NCI-H2081 (cell line): ENCODE measurements at regions not wholly inside any gene's neighbourhood (a gene's known extent, or its start where the extent isn't known, plus 50 kb on each side); places are given as distances from the start of the nearest gene placed in this dataset.

ENCODE experiments used
- DNase-seq, 2 experiments: peaks; one replicate each; lab custom pipeline; 2025; lab: John Stamatoyannopoulos, UW

DNA sequence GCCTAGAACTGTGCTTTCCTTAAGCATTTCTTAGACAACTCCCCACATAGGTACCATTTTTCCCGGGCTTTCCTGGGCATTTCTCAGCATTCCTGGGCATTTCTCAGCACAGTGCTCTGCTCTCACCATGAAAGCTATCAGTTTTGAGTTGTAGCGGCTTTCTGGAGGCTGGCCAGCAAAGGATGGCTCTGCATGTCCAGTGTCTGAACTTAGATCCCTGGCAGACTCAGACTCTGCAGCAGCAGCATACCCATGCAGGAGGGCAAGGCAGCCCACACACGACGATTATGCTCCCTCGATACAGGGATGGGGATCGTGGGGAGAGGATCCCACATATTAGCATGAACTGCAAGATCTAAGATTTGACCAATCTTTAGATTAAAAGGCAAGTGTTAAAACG lies 248.9 kb upstream of the MKI67 start:
- no peak for DNase-seq

DNA sequence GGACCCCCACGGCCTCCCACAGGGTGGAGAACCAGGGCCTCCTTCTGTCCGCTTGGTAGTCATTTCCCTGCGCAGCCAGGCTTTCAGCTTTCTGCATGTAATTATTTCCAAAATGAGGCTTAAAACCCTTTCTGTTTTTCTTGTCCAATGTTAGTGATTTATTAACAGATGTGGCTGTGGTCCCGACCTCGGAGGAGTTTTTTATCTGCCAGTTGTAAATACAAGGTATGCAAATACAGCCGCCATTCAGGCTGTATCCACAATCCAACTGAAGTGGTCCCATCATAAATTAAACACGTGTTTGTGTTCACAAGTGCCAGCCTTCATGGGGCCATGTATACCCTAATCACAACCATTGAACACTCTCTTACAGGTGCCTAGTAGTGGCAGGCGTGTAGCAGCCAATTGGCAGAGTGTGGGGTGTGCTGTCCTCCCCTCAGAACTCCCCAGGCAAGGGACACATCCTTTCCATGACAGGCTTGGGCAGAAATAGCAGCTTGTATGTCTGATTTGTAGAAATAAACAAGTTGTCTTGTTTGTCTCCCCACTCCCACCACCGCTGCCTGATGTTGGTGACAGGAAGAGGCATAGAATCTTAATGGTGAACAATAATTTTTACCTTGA lies 251.3 kb upstream of the MKI67 start:
- no peak for DNase-seq

GRCh38 chr10:128377988-128378387 lies 251.8 kb upstream of the MKI67 start:
- DNase-seq = no peak

- no peak for DNase-seq
These were observed 254.7 kb upstream of the MKI67 start for GRCh38 chr10:128380946-128381345.

DNA sequence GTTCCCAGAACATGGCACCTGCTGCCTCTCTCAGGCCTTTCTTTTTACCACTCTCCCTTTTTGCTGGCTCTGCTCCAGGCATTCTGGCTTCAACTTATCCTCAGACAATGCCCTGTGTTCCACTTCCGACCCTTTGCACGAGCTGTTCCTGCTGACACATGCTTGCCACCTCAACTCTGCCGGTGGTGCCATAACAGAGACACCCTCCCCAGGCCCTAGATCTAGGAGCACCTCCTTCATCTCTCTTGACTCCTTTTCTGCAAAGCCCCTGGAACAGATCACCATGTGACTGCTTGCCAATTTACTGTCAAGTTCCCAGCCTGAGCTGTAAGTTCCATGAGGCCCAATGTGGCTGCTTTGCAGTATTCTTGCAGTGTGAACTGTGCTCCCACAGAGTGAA lies 256.0 kb upstream of the MKI67 start:
- DNase-seq = no peak

DNA sequence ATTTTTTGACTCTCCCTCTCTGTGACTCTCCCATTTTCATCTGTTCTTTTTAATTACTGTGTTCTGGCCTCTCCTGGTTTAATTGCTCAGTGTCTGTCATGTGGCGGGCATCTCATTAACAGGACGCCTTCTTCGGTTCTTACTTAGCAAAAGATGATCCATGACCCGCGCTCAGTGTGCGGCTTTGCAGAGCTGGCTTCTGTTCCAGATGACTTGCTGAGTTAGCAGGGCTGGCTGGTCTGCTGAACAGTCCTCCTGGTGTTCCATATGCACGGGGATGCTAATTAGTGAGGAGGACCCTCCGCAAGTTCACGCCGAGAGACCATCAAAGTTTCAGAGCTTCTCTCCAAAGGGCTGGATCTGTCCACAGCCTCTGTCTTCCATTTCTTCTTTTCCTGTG lies 258.6 kb upstream of the MKI67 start:
- no peak for DNase-seq

- no peak for DNase-seq
These were observed 260.0 kb upstream of the MKI67 start for GRCh38 chr10:128386231-128386630.

DNA sequence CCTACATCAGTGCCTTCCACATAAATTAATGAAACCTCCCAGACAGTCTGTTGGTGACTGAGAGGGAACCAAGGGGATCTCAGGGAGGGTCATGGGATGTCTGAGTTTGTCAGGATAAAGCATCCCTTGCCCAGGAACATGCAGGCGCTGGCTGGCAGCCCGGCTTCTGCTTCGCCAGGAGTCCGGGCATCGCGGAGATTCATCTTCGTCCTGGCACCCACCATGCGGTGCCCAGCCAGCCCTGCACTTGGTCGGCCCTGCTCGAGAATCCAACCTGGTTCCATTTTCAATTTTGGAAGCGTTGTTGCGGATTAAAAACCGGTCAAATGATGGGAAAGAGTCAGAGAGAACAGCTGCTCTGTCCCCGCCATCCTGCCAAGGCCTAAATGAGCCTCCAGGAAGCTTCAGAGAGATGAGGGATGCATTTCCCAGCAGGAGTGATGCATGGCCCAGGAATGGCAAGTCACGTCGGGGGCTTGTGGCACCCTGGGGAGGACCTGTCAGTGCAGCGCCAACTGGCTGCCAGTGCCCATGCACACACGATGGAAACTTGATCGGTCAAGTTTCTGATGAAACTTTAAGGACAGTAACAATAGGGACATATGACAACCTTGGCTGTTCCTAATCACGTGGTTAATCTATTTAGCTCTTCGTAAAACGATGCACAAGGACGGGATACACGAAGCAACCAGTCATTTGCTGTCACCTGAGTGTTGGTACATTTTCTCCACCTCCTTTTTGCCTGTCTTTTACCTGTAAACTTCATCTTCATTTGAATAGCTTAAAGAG lies 260.8 kb upstream of the MKI67 start:
- no peak for DNase-seq

DNA sequence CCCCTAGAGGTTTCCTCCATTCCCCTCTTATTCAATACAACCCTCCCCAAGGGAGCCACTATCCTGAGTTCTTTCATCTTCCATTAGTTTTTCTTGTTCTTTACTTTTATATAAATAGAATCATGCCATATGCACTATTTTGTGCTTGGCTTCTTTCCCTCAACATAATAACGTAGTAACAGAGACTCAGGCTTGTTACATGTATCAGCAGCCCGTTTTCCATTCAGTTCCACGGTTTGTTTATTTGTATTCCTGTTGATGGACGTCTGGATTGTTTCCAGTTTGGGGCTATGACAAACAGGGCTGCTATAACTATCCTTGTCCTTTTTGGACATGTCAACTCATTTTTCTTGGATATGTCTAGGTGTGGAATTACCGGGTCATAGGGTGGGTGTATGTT lies 264.4 kb upstream of the MKI67 start:
- DNase-seq = no peak

- no peak for DNase-seq
These were observed 267.3 kb upstream of the MKI67 start for GRCh38 chr10:128393546-128393945.

- no peak for DNase-seq
These were observed 271.9 kb upstream of the MKI67 start for GRCh38 chr10:128398118-128398517.

DNA sequence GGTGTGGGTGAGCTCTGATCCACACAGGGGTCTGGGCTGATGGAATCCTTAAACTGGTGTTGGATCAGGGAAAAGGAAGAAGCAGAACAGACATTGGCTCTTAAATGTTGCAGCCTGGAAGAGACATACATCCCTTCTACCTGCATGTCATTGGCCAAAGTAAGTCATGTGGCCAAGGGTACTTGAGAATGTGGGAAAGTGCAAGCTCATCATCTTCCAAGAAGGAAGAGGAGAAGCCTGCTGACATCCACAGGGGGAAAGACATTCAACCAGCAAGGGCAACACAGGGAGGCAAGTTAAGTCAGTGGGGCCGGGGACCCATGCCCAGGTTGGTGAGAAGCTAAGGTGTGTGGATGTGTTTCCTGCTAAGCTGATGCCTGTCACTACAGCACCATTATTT lies 272.8 kb upstream of the MKI67 start:
- DNase-seq = no peak

DNA sequence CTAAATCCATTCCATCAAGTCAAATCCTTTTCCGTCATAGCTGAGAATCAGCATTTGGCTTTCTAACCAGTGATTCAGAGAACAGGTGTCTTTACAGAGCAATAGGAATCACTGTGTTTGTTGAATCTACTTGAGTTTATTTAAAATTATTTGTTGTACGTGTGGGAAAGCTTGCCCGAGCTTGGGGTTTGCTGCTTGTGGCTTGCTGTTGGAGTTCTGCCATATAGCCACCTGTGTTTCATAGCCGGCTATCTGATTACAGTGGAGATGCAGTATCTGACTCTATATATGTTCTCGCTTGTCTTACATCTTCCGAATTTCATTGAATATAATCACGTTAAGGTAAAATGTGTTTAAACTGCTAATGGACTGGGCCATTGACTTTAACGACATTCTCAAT lies 274.3 kb upstream of the MKI67 start:
- DNase-seq = no peak

- DNase-seq = no peak
These were observed 279.2 kb upstream of the MKI67 start for GRCh38 chr10:128405450-128405849.

DNA sequence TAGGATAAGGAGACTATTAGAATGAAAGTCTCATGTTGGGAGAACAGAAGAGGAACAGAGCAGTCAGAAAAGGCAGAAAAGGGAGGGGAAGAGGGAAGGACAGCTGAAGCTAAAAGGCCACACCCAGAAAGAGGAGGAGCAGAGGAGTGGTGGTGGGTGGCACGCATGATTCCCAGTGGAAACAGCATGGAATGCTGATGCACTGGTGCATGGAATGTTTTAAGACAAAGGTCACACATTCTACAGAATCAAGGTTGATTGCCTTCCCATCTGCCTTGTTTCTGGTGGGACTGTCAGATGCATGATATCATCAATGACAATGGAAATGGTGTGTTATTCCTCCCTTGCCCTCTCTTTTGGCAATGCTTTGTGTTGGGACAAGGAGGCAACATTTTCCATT lies 285.4 kb upstream of the MKI67 start:
- DNase-seq = no peak

- DNase-seq = no peak
These were observed 288.3 kb upstream of the MKI67 start for GRCh38 chr10:128414568-128414967.

GRCh38 chr10:128416231-128416630 lies 290.0 kb upstream of the MKI67 start:
- no peak for DNase-seq

DNA sequence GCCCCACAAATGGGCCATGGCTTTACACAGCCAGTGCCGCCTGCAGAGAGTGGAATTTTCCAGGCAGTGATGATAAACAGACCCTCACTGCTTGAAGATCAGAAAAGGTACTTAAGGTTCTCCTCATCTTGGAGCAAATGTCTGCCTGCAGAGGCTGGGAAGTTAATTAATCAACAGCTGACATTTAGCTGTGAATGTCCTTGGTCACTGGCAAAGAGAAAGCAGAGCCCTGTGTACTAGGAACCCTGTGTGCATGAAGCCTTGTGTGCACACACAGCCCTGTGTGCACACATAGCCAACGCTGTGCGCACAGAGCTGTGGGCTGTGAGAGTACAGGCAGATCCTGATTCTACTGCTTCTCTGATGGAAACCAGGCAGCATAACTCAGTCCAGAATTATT lies 291.6 kb upstream of the MKI67 start:
- DNase-seq = no peak

GRCh38 chr10:128418819-128419218 lies 292.6 kb upstream of the MKI67 start:
- DNase-seq = no peak

GRCh38 chr10:128419466-128420019 lies 293.3 kb upstream of the MKI67 start:
- DNase-seq = no peak

- no peak for DNase-seq
These were observed 294.4 kb upstream of the MKI67 start for GRCh38 chr10:128420623-128421022.

DNA sequence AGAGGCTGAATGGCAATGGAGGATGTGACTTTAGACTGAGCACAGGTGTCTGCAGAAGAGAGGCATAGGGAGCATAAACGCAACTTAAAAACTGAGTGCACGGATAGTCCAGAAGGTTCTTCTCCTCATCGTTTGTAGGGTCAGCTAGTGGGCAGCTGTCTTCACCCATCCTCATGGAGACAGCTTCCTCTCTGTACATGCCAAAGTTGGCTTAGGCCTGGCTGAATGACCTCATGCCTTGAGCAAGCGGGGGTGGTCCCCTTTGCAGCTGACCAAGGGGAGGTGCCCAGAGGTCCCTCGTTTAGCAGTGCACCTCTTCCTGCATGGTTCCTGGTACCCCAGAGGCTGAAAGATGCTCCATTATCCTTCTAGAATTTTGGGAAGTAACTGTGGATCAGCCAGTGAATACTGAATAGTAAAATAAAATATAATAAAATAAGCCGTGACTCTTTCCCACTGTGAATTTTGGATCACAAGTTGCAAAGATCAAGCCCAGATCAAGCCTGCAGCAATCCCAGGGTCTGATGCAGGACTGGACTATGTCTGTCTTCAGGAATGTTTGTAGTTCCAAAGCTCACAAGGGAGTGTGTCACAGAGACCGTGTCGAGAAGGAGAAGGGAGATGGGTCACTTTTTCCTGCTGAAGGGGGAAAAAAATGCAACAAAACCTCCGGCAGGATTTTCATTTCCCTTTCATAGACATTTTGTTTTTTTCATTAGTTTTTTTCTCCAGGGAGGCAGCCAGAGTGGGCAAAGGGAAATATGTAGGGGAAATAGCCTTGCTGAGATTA lies 295.3 kb upstream of the MKI67 start:
- DNase-seq = no peak

DNA sequence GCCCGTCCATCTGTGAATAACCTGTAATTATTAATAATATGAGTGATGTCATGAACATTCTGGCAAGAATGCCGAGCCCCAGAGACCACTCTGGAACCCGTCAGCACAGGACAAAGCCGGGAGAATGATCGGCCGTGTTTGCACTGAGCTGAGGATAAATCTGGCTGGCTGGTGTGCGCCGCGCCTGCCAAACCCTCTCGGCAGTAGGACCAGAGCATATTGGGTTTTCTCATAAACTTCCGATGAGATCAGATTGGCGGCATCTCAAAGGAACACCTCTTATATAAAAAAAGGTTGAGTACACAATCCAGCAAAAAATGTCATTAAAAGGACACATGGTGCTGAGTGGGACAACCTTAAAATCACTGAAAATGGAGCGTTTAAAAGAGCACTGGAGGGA lies 296.0 kb upstream of the MKI67 start:
- no peak for DNase-seq
